ENCODE measurements at regions not wholly inside any gene's neighbourhood (a gene's known extent, or its start where the extent isn't known, plus 50 kb on each side); places are given as distances from the start of the nearest gene placed in this dataset.
"Not testable (repeated sequence)": the region's sequence is repeated elsewhere in the genome, so short reads cannot be mapped to it uniquely, and the experiment has no call there.

GRCh38 chr14:105648609-105649535 is 122.5 kb downstream of the TMEM121 start:
- TF ChIP-seq POLR2AphosphoS5 (IDR thresholded peaks at IDR 0.05; ENCODE audit: borderline replicate concordance, low read depth, low read length); EZH2 (IDR thresholded peaks at IDR 0.05); FOXP2 (optimal IDR thresholded peaks at IDR 0.05; ENCODE audit: control extremely low read depth, extremely low read length, insufficient read depth): not testable (repeated sequence)

Measured in SK-N-MC (cell line).